SK-N-SH (cell line): ENCODE measurements at regions not wholly inside any gene's neighbourhood (a gene's known extent, or its start where the extent isn't known, plus 50 kb on each side); places are given as distances from the start of the nearest gene placed in this dataset.

Experiments
- ELF1 ChIP-seq: IDR thresholded peaks from 2 replicates; pipeline ENCODE4 v1.4.0; 2012
- EZH2phosphoT487 ChIP-seq: fragments of 200-600 bp; sonication (generic); IDR thresholded peaks from 2 replicates; pipeline ENCODE4 v1.6.1; 2017; ENCODE audit warnings: low read depth, mixed run types, mild to moderate bottlenecking, antibody characterized with exemption, moderate library complexity, borderline replicate concordance
- FOXM1 ChIP-seq: IDR thresholded peaks from 2 replicates; pipeline ENCODE4 v1.4.0; 2012; ENCODE audit warnings: low read depth, mild to moderate bottlenecking
- GATA2 ChIP-seq: sonication (generic); formaldehyde crosslinking; IDR thresholded peaks from 2 replicates; pipeline ENCODE4 v1.5.0; 2020; ENCODE audit warnings: mild to moderate bottlenecking, missing genetic modification reagents
- JUND ChIP-seq: IDR thresholded peaks from 2 replicates; pipeline ENCODE4 v1.4.0; 2012
- MEF2A ChIP-seq: IDR thresholded peaks from 2 replicates; pipeline ENCODE4 v1.4.0; 2012; ENCODE audit warnings: low read depth, borderline replicate concordance
- RFX5 ChIP-seq: IDR thresholded peaks from 2 replicates; pipeline ENCODE4 v1.6.1; 2012; ENCODE audit warnings: mild to moderate bottlenecking, improper control_type of control experiment, low read length
- SMC3 ChIP-seq: IDR thresholded peaks from 2 replicates; pipeline ENCODE4 v1.6.1; 2012; ENCODE audit warnings: low read depth, low read length, improper control_type of control experiment
- TAF1 ChIP-seq: IDR thresholded peaks from 2 replicates; pipeline ENCODE4 v1.6.1; 2012; ENCODE audit warnings: low read depth, mild to moderate bottlenecking, low read length, moderate library complexity, borderline replicate concordance
- TCF12 ChIP-seq: IDR thresholded peaks from 2 replicates; pipeline ENCODE4 v1.4.0; 2012
- ZBTB33 ChIP-seq: IDR thresholded peaks from 2 replicates; pipeline ENCODE4 v1.4.0; 2012; ENCODE audit warnings: low read depth, borderline replicate concordance
- TF ChIP-seq, protein P1 (sequence below): IDR thresholded peaks from 2 replicates; pipeline ENCODE4 v1.6.1; 2012; ENCODE audit warnings: mild to moderate bottlenecking, low read depth, low read length, moderate library complexity
- TF ChIP-seq, protein P2 (sequence below): fragments of 200-600 bp; sonication (generic); IDR thresholded peaks from 2 replicates; pipeline ENCODE4 v1.6.1; 2017; ENCODE audit warnings: antibody characterized with exemption, mild to moderate bottlenecking, moderate library complexity
- TF ChIP-seq, protein P3 (sequence below): IDR thresholded peaks from 2 replicates; pipeline ENCODE4 v1.4.0; 2012; ENCODE audit warnings: low read depth, borderline replicate concordance

DNA sequence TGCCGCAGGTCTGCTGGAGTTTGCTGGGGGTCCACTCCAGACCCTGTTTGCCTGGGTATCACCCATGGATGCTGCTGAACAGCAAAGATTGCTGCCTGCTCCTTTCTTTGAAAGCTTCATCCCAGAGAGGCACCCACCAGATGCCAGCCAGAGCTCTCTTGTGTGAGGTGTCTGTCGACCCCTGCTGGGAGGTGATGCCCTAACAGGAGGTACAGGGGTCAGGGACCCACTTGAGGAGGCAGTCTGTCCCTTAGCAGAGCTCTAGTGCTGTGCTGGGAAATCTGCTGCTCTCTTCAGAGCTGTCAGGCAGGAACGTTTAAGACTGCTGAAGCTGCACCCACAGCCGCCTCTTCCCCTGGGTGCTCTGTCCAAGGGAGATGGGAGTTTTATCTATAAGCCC is 162.7 kb downstream of the NAF1 start:
- TF ChIP-seq, protein P1, sequence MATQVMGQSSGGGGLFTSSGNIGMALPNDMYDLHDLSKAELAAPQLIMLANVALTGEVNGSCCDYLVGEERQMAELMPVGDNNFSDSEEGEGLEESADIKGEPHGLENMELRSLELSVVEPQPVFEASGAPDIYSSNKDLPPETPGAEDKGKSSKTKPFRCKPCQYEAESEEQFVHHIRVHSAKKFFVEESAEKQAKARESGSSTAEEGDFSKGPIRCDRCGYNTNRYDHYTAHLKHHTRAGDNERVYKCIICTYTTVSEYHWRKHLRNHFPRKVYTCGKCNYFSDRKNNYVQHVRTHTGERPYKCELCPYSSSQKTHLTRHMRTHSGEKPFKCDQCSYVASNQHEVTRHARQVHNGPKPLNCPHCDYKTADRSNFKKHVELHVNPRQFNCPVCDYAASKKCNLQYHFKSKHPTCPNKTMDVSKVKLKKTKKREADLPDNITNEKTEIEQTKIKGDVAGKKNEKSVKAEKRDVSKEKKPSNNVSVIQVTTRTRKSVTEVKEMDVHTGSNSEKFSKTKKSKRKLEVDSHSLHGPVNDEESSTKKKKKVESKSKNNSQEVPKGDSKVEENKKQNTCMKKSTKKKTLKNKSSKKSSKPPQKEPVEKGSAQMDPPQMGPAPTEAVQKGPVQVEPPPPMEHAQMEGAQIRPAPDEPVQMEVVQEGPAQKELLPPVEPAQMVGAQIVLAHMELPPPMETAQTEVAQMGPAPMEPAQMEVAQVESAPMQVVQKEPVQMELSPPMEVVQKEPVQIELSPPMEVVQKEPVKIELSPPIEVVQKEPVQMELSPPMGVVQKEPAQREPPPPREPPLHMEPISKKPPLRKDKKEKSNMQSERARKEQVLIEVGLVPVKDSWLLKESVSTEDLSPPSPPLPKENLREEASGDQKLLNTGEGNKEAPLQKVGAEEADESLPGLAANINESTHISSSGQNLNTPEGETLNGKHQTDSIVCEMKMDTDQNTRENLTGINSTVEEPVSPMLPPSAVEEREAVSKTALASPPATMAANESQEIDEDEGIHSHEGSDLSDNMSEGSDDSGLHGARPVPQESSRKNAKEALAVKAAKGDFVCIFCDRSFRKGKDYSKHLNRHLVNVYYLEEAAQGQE = no peak
- TF ChIP-seq MEF2A = no peak
- no peak for TF ChIP-seq GATA2
- no peak for TF ChIP-seq FOXM1
- TF ChIP-seq ZBTB33 = no peak
- TF ChIP-seq TCF12 = no peak
- TF ChIP-seq TAF1 = no peak
- TF ChIP-seq RFX5 = no peak
- no peak for TF ChIP-seq SMC3
- TF ChIP-seq, protein P2, sequence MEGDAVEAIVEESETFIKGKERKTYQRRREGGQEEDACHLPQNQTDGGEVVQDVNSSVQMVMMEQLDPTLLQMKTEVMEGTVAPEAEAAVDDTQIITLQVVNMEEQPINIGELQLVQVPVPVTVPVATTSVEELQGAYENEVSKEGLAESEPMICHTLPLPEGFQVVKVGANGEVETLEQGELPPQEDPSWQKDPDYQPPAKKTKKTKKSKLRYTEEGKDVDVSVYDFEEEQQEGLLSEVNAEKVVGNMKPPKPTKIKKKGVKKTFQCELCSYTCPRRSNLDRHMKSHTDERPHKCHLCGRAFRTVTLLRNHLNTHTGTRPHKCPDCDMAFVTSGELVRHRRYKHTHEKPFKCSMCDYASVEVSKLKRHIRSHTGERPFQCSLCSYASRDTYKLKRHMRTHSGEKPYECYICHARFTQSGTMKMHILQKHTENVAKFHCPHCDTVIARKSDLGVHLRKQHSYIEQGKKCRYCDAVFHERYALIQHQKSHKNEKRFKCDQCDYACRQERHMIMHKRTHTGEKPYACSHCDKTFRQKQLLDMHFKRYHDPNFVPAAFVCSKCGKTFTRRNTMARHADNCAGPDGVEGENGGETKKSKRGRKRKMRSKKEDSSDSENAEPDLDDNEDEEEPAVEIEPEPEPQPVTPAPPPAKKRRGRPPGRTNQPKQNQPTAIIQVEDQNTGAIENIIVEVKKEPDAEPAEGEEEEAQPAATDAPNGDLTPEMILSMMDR = no peak
- no peak for TF ChIP-seq JUND
- no peak for TF ChIP-seq EZH2phosphoT487
- TF ChIP-seq, protein P3, sequence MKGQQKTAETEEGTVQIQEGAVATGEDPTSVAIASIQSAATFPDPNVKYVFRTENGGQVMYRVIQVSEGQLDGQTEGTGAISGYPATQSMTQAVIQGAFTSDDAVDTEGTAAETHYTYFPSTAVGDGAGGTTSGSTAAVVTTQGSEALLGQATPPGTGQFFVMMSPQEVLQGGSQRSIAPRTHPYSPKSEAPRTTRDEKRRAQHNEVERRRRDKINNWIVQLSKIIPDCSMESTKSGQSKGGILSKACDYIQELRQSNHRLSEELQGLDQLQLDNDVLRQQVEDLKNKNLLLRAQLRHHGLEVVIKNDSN = no peak
- no peak for TF ChIP-seq ELF1
